Ishikawa (cell line): ENCODE measurements at regions not wholly inside any gene's neighbourhood (a gene's known extent, or its start where the extent isn't known, plus 50 kb on each side); places are given as distances from the start of the nearest gene placed in this dataset.
A peak's percentile ranks its signal among the peaks of the same experiment; 100 is the strongest.

Source experiments
- CEBPB ChIP-seq: IDR thresholded peaks from 2 replicates; pipeline ENCODE4 v1.6.1; 2012
- CREB1 ChIP-seq: IDR thresholded peaks from 2 replicates; pipeline ENCODE4 v1.6.1; 2012; ENCODE audit warnings: low read depth
- EGR1 ChIP-seq: IDR thresholded peaks from 2 replicates; pipeline ENCODE4 v1.6.1; 2012
- EP300 ChIP-seq: IDR thresholded peaks from 2 replicates; pipeline ENCODE4 v1.6.1; 2012; ENCODE audit warnings: borderline replicate concordance
- FOXM1 ChIP-seq: IDR thresholded peaks from 2 replicates; pipeline ENCODE4 v1.6.1; 2012; ENCODE audit warnings: low read depth, borderline replicate concordance
- MAX ChIP-seq: IDR thresholded peaks from 2 replicates; pipeline ENCODE4 v1.6.1; 2012
- NFIC ChIP-seq: IDR thresholded peaks from 2 replicates; pipeline ENCODE4 v1.6.1; 2012
- RAD21 ChIP-seq: IDR thresholded peaks from 2 replicates; pipeline ENCODE4 v1.6.1; 2012; ENCODE audit warnings: low read depth
- TAF1 ChIP-seq: IDR thresholded peaks from 2 replicates; pipeline ENCODE4 v1.6.1; 2012; ENCODE audit warnings: low read depth, mild to moderate bottlenecking
- TCF12 ChIP-seq: IDR thresholded peaks from 2 replicates; pipeline ENCODE4 v1.6.1; 2012; ENCODE audit warnings: low read depth
- TEAD4 ChIP-seq: IDR thresholded peaks from 2 replicates; pipeline ENCODE4 v1.6.1; 2012
- USF1 ChIP-seq: IDR thresholded peaks from 2 replicates; pipeline ENCODE4 v1.6.1; 2012
- YY1 ChIP-seq: IDR thresholded peaks from 2 replicates; pipeline ENCODE4 v1.6.1; 2012; ENCODE audit warnings: low read depth
- ZBTB7A ChIP-seq: IDR thresholded peaks from 2 replicates; pipeline ENCODE4 v1.6.1; 2012; ENCODE audit warnings: low read depth
- TF ChIP-seq, protein P1 (sequence below): IDR thresholded peaks from 2 replicates; pipeline ENCODE4 v1.6.1; 2012; ENCODE audit warnings: low read depth, mild to moderate bottlenecking

GRCh38 chr14:37698840-37699777 is 103.7 kb downstream of the TTC6 start:
- TF ChIP-seq EP300, result no peak
- TF ChIP-seq CREB1, result no peak
- no peak for TF ChIP-seq FOXM1
- TF ChIP-seq YY1, result no peak
- no peak for TF ChIP-seq EGR1
- TF ChIP-seq, protein P1, sequence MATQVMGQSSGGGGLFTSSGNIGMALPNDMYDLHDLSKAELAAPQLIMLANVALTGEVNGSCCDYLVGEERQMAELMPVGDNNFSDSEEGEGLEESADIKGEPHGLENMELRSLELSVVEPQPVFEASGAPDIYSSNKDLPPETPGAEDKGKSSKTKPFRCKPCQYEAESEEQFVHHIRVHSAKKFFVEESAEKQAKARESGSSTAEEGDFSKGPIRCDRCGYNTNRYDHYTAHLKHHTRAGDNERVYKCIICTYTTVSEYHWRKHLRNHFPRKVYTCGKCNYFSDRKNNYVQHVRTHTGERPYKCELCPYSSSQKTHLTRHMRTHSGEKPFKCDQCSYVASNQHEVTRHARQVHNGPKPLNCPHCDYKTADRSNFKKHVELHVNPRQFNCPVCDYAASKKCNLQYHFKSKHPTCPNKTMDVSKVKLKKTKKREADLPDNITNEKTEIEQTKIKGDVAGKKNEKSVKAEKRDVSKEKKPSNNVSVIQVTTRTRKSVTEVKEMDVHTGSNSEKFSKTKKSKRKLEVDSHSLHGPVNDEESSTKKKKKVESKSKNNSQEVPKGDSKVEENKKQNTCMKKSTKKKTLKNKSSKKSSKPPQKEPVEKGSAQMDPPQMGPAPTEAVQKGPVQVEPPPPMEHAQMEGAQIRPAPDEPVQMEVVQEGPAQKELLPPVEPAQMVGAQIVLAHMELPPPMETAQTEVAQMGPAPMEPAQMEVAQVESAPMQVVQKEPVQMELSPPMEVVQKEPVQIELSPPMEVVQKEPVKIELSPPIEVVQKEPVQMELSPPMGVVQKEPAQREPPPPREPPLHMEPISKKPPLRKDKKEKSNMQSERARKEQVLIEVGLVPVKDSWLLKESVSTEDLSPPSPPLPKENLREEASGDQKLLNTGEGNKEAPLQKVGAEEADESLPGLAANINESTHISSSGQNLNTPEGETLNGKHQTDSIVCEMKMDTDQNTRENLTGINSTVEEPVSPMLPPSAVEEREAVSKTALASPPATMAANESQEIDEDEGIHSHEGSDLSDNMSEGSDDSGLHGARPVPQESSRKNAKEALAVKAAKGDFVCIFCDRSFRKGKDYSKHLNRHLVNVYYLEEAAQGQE, result no peak

GRCh38 chr14:37707716-37708115 is 112.3 kb downstream of the TTC6 start:
- TF ChIP-seq, protein P1, result no peak
- TF ChIP-seq CREB1 (no peak), USF1 (no peak), TEAD4 (no peak), FOXM1 (no peak)

DNA sequence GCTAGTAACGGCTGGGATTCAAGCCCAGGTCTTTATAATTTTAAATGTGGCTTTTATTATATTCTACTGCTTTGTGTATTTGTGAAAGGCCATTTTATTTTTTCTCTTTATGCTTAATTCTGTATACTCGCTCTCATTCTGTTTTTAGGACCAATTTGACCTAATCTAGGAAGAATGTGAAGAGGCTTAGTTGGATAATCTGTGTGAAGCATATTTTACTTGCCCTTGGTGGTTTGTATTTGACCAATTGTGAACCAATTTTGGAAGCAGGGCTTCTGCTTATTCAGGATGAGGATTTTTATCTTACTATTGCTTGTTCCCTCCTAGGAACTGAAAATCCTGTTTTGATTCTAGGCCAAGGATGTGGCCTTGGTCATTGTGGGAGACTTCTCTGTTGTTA is 113.1 kb downstream of the TTC6 start:
- no peak for TF ChIP-seq MAX
- TF ChIP-seq TCF12, result no peak
- no peak for TF ChIP-seq EGR1
- TF ChIP-seq, protein P1, result no peak
- TF ChIP-seq CEBPB, result no peak
- no peak for TF ChIP-seq FOXM1
- TF ChIP-seq YY1, result no peak
- TF ChIP-seq USF1, result no peak
- TF ChIP-seq TEAD4, result no peak
- no peak for TF ChIP-seq RAD21
- TF ChIP-seq EP300, result no peak
- TF ChIP-seq CREB1, result no peak

- TF ChIP-seq NFIC, result no peak
- TF ChIP-seq RAD21, result peak; percentile 61
Measured at GRCh38 chr14:37709419-37710195, 114.2 kb downstream of the TTC6 start.

DNA sequence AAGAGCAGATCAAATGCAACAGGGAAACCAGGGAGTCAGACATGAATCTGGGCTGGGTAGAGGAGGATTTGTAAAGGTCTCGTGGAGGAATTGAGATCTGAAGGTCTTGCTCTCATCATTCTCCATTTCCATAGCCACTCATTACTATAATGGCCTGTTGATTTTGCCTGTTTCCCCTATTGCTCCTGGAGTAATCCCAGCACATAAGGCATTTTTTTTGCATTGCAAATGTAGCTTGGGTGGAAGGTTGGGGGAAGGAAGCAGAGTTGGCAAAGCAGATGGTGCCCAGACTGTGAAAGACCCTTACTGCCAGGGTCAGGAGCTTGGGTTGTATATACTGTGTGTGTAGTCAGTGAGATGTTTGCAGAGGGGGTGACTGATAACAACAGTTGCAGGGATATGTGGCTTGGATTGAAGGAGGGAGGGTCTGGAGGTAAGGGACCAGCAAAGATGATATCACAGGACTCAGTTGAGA is 116.0 kb downstream of the TTC6 start:
- TF ChIP-seq NFIC, result no peak
- no peak for TF ChIP-seq RAD21
- no peak for TF ChIP-seq TEAD4
- TF ChIP-seq TAF1, result no peak
- TF ChIP-seq, protein P1, result no peak
- no peak for TF ChIP-seq TCF12
- no peak for TF ChIP-seq FOXM1
- no peak for TF ChIP-seq CREB1
- TF ChIP-seq CEBPB, result no peak
- no peak for TF ChIP-seq MAX
- TF ChIP-seq EGR1, result no peak
- TF ChIP-seq USF1, result no peak
- TF ChIP-seq EP300, result no peak
- TF ChIP-seq ZBTB7A, result no peak
- TF ChIP-seq YY1, result no peak
